Erythroblast (primary cell): ENCODE measurements at regions not wholly inside any gene's neighbourhood (a gene's known extent, or its start where the extent isn't known, plus 50 kb on each side); places are given as distances from the start of the nearest gene placed in this dataset.

Experiments
- GATA1 ChIP-seq: IDR thresholded peaks from 2 replicates; pipeline ENCODE4 v1.6.1; 2011; ENCODE audit warnings: low read depth, mild to moderate bottlenecking, control low read depth, low read length, moderate library complexity
- POLR2A ChIP-seq: IDR thresholded peaks from 2 replicates; pipeline ENCODE4 v1.6.1; 2011; ENCODE audit warnings: mild to moderate bottlenecking, low read length

DNA sequence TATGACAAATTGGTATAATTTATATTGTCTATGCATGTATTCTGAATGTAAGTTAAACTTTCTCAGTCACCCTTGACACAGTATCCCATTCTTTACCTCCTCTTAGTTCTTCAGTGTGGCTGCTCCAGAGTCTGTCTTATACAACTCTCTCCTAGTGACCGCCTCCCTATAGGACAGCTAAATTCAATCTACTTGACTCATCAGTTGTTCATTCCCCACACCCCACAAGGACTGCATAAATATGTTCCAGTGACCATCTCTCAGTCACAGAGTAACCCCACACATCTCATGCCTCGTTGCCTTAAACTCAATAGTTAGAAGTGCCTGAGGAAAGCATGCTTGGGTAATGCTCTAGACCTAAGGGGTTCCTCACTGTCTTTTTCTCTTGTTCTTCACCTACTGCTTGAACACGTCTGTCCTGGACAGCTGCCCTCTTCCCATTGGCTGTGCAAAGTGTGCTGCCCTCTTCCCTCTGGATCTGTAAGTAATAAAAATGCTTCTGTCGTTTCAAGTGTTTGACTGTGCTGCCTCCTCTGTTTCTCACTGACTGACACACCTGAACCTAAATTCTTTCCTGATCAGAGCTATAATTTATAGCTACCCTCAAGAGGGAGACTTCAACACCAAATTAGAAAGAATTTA, 494.6 kb upstream of the GRM3 start:
- TF ChIP-seq POLR2A (no peak), GATA1 (no peak)
